Calu3 (cell line): ENCODE measurements at regions not wholly inside any gene's neighbourhood (a gene's known extent, or its start where the extent isn't known, plus 50 kb on each side); places are given as distances from the start of the nearest gene placed in this dataset.

Experiments used
- BruUV-seq: library from RNA; stranded (reverse); fragments of 400-500 nt; replicated peaks from 2 replicates; lab custom pipeline; 2021; lab: Mats Ljungman, UMichigan
- CTCF ChIA-PET: fragments of 300-600 bp; sonication (Branson Sonifier 250); formaldehyde crosslinking; loops from one replicate; lab custom pipeline; 2022; ENCODE audit warnings: antibody characterized with exemption; lab: Charles Lee
- DNase-seq: peaks from one replicate; pipeline ENCODE4 v3.0.0; 2022
- H3K27ac Mint-ChIP-seq: one replicate; pipeline ENCODE4 v1.8.0; 2022; ENCODE audit warnings: mixed read lengths; ENCODE audit not compliant: unreplicated experiment
- H3K27me3 Mint-ChIP-seq: one replicate; pipeline ENCODE4 v1.8.0; 2022; ENCODE audit warnings: mixed read lengths; ENCODE audit not compliant: unreplicated experiment
- H3K36me3 Mint-ChIP-seq: one replicate; pipeline ENCODE4 v1.8.0; 2022; ENCODE audit warnings: mild to moderate bottlenecking, moderate library complexity, mixed read lengths; ENCODE audit not compliant: insufficient read depth, unreplicated experiment
- H3K4me1 Mint-ChIP-seq: one replicate; pipeline ENCODE4 v1.8.0; 2022; ENCODE audit warnings: mild to moderate bottlenecking, low read depth, mixed read lengths; ENCODE audit not compliant: unreplicated experiment
- H3K4me3 Mint-ChIP-seq: one replicate; pipeline ENCODE4 v1.8.0; 2022; ENCODE audit warnings: mild to moderate bottlenecking, low read depth, moderate library complexity, mixed read lengths; ENCODE audit not compliant: unreplicated experiment
- H3K9me3 Mint-ChIP-seq: one replicate; pipeline ENCODE4 v1.8.0; 2022; ENCODE audit warnings: low read depth, mixed read lengths; ENCODE audit not compliant: unreplicated experiment
- intact Hi-C: fragments of 100-400 bp; cut with micrococcal nuclease; formaldehyde crosslinking; loops from one replicate; pipeline ENCODE4 v1.10.0; 2022; ENCODE audit not compliant: unreplicated experiment
- TF ChIP-seq, protein P1 (sequence below): fragments of 200-600 bp; IDR thresholded peaks from one replicate; pipeline ENCODE4 v1.8.0; 2022; ENCODE audit warnings: antibody characterized with exemption; ENCODE audit not compliant: unreplicated experiment

- Mint-ChIP-seq H3K27me3 (peaks cover 10% of the 10 kb centered on the region), H3K27ac (no peak overlapping the region), H3K36me3 (no peaks in the 10 kb centered on the region), H3K4me3 (no peak overlapping the region), H3K4me1 (no peaks in the 10 kb centered on the region), H3K9me3 (no peaks in the 10 kb centered on the region)
- CTCF ChIA-PET = no interaction called here
- intact Hi-C loops = no loop called here
- no TSS peak for BruUV-seq
- TF ChIP-seq, protein P1, sequence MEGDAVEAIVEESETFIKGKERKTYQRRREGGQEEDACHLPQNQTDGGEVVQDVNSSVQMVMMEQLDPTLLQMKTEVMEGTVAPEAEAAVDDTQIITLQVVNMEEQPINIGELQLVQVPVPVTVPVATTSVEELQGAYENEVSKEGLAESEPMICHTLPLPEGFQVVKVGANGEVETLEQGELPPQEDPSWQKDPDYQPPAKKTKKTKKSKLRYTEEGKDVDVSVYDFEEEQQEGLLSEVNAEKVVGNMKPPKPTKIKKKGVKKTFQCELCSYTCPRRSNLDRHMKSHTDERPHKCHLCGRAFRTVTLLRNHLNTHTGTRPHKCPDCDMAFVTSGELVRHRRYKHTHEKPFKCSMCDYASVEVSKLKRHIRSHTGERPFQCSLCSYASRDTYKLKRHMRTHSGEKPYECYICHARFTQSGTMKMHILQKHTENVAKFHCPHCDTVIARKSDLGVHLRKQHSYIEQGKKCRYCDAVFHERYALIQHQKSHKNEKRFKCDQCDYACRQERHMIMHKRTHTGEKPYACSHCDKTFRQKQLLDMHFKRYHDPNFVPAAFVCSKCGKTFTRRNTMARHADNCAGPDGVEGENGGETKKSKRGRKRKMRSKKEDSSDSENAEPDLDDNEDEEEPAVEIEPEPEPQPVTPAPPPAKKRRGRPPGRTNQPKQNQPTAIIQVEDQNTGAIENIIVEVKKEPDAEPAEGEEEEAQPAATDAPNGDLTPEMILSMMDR = no peak
- DNase-seq = no peak
Measured at GRCh38 chr11:96635655-96636054, 245.8 kb downstream of the JRKL start.

DNA sequence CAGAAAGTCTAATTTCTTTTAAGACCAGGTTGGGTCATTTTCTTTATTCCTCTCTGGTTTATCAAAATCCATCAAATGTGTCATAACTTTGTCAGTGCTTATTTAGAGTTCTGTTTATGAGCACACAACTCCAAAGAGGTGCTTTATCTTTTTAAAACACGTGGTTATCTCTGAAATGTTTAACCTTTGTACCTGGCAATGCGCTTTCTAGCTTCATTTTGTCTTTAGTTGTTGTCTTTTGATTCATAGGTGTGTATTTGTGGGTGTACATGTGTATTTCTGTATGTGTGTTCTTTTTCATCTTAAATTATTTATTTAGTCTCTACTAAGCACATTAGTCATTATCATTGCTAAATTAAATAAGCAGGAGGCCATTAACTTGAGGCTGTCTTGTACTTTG is 251.4 kb downstream of the JRKL start:
- DNase-seq = no peak
- no peaks in the 10 kb centered on the region for H3K4me1 Mint-ChIP-seq
- TF ChIP-seq, protein P1 = no peak
- no peaks in the 10 kb centered on the region for H3K27me3 Mint-ChIP-seq
- no peaks in the 10 kb centered on the region for H3K36me3 Mint-ChIP-seq
- no peak overlapping the region for H3K27ac Mint-ChIP-seq
- no TSS peak for BruUV-seq
- CTCF ChIA-PET = no interaction called here
- no peaks in the 10 kb centered on the region for H3K9me3 Mint-ChIP-seq
- H3K4me3 Mint-ChIP-seq = no peak overlapping the region
- intact Hi-C loops = no loop called here

DNA sequence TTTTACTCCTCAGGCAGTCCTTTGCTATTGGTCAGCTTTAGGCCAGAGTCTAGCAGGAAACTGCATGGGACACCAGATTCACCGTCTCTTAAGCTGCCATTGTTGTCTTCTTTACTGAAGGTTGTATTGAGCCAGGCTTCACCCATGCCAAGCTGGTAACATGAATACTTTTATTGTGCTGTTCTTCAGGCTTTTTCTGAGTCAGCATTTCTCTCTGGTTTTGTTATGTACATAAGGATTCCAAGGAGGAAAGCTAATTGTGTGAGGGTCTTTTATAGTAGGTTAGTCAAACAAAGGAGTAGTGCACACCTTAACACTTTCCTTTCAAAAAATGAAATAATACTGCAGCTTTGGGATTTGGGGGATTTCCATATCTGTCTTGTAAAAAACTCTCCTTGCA is 252.8 kb downstream of the JRKL start:
- H3K4me3 Mint-ChIP-seq = no peak overlapping the region
- no peak overlapping the region for H3K27ac Mint-ChIP-seq
- H3K9me3 Mint-ChIP-seq = no peaks in the 10 kb centered on the region
- no peaks in the 10 kb centered on the region for H3K27me3 Mint-ChIP-seq
- DNase-seq = no peak
- CTCF ChIA-PET = no interaction called here
- TF ChIP-seq, protein P1 = no peak
- H3K4me1 Mint-ChIP-seq = no peaks in the 10 kb centered on the region
- no TSS peak for BruUV-seq
- no peaks in the 10 kb centered on the region for H3K36me3 Mint-ChIP-seq
- intact Hi-C loops = no loop called here

GRCh38 chr11:96643173-96643572 is 253.4 kb downstream of the JRKL start:
- CTCF ChIA-PET = no interaction called here
- DNase-seq = no peak
- Mint-ChIP-seq H3K4me3 (no peak overlapping the region), H3K9me3 (no peaks in the 10 kb centered on the region), H3K27ac (no peak overlapping the region), H3K36me3 (no peaks in the 10 kb centered on the region), H3K27me3 (no peaks in the 10 kb centered on the region), H3K4me1 (no peaks in the 10 kb centered on the region)
- TF ChIP-seq, protein P1 = no peak
- BruUV-seq = no TSS peak
- intact Hi-C loops = no loop called here
